Endothelial cell of umbilical vein (primary cell): ENCODE measurements at regions not wholly inside any gene's neighbourhood (a gene's known extent, or its start where the extent isn't known, plus 50 kb on each side); places are given as distances from the start of the nearest gene placed in this dataset.

ENCODE experiments used
- EZH2 ChIP-seq: IDR thresholded peaks from 2 replicates; pipeline ENCODE4 v1.6.1; 2012; ENCODE audit warnings: borderline replicate concordance, low read depth, mild to moderate bottlenecking, moderate library complexity, low read length, inconsistent platforms; ENCODE audit not compliant: severe bottlenecking
- FOS ChIP-seq: IDR thresholded peaks from 2 replicates; pipeline ENCODE4 v1.6.1; 2011; ENCODE audit warnings: mild to moderate bottlenecking, low read length, moderate library complexity, borderline replicate concordance; ENCODE audit not compliant: insufficient read depth
- GATA2 ChIP-seq: IDR thresholded peaks from 2 replicates; pipeline ENCODE4 v1.7.0; 2011; ENCODE audit warnings: low read depth, mild to moderate bottlenecking, moderate library complexity, mixed read lengths, low read length; ENCODE audit not compliant: insufficient read length, insufficient read depth
- JUN ChIP-seq: IDR thresholded peaks from 2 replicates; pipeline ENCODE4 v1.6.1; 2011; ENCODE audit warnings: borderline replicate concordance, low read depth; ENCODE audit not compliant: insufficient read length, insufficient read depth
- MYC ChIP-seq: IDR thresholded peaks from one replicate; pipeline ENCODE4 v1.6.1; 2011; ENCODE audit warnings: mild to moderate bottlenecking, low read depth, low read length
- POLR2A ChIP-seq: IDR thresholded peaks from 2 replicates; pipeline ENCODE4 v1.6.1; 2012; ENCODE audit warnings: low read depth, mild to moderate bottlenecking, control low read depth, low read length
- POLR2AphosphoS5 ChIP-seq: IDR thresholded peaks from 2 replicates; pipeline ENCODE4 v1.6.1; 2012; ENCODE audit warnings: low read depth, mild to moderate bottlenecking, control low read depth, low read length, moderate library complexity; ENCODE audit not compliant: insufficient read depth
- TF ChIP-seq, protein P1 (sequence below), 2 donors: IDR thresholded peaks; 1 replicate in 1 of 2; 2 replicates in 1 of 2; pipeline ENCODE4 v1.5.1; 2011; ENCODE audit warnings: low read length in 2 of 2, mild to moderate bottlenecking in 2 of 2, moderate library complexity in 2 of 2, control low read depth in 1 of 2, inconsistent platforms in 1 of 2, low read depth in 1 of 2; ENCODE audit not compliant: insufficient read depth in 1 of 2; ENCODE audit errors: extremely low read depth in 1 of 2
- TF ChIP-seq, protein P2 (sequence below): IDR thresholded peaks from 2 replicates; pipeline ENCODE4 v1.6.1; 2011; ENCODE audit not compliant: insufficient read depth, insufficient read length

DNA sequence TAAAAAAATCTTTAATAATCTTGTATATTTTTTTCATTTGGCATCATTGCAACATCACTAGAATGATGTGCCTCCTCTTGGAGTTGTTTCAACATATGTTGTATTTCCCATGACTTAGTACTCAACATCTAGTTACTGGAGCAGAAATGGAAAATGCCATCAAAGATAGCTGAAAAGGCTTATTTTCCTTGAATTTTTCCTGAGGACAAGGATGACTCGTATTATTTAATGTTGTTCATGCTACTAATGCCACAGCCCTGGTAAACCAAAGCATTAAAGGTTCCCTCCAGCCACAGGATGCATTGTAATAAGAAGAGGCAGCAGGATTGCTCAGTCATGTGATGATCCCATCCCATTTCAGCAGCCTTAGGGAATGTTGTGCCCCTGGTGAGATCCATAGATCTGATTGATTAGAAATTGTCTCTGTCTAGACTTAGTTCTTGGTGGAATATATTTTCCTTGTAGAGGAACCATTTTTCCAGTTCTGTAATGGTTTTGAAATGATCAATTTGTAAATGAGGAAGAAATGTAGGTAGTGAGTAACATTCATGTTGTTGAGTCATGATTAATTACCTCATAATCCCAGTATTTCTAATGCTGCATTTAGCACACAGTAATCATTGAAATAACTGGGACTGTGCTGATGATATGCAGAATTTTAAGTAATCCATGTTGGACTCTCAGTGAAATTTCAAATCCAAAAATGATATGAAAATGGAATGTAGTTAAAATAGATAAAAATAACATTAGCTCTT is 91.3 kb upstream of the SMIM30 start:
- TF ChIP-seq, protein P1, sequence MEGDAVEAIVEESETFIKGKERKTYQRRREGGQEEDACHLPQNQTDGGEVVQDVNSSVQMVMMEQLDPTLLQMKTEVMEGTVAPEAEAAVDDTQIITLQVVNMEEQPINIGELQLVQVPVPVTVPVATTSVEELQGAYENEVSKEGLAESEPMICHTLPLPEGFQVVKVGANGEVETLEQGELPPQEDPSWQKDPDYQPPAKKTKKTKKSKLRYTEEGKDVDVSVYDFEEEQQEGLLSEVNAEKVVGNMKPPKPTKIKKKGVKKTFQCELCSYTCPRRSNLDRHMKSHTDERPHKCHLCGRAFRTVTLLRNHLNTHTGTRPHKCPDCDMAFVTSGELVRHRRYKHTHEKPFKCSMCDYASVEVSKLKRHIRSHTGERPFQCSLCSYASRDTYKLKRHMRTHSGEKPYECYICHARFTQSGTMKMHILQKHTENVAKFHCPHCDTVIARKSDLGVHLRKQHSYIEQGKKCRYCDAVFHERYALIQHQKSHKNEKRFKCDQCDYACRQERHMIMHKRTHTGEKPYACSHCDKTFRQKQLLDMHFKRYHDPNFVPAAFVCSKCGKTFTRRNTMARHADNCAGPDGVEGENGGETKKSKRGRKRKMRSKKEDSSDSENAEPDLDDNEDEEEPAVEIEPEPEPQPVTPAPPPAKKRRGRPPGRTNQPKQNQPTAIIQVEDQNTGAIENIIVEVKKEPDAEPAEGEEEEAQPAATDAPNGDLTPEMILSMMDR (IDR thresholded peaks at IDR 0.05; ENCODE audit: extremely low read depth in 1 of 2, insufficient read depth in 1 of 2, low read depth in 1 of 2, low read length in 2 of 2) = no peak
- TF ChIP-seq, protein P2, sequence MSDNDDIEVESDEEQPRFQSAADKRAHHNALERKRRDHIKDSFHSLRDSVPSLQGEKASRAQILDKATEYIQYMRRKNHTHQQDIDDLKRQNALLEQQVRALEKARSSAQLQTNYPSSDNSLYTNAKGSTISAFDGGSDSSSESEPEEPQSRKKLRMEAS = no peak
- no peak for TF ChIP-seq POLR2AphosphoS5
- TF ChIP-seq EZH2 = no peak
- TF ChIP-seq POLR2A = no peak
- no peak for TF ChIP-seq JUN
- TF ChIP-seq MYC = no peak
- TF ChIP-seq GATA2 = no peak
- TF ChIP-seq FOS = no peak
